K562 (cell line): ENCODE measurements at regions not wholly inside any gene's neighbourhood (a gene's known extent, or its start where the extent isn't known, plus 50 kb on each side); places are given as distances from the start of the nearest gene placed in this dataset.

Source experiments
- ATAC-seq: fragments of 200-7000 bp; cut with Tn5 transposase; 3 replicates; pipeline ENCODE4 v1.9.1; 2020; ENCODE audit warnings: moderate library complexity
- BruUV-seq: library from RNA; stranded (reverse); fragments of 400-500 nt; replicated peaks from 2 replicates; lab custom pipeline; 2021; lab: Mats Ljungman, UMichigan
- CTCF ChIA-PET: fragments of 300-600 bp; formaldehyde crosslinking; extraction: SDS; loops from one replicate; lab custom pipeline; 2021; ENCODE audit warnings: low intra/inter-chr PET ratio; lab: Yijun Ruan, JAX
- POLR2A ChIA-PET: fragments of 300-600, 350-650 bp; sonication (Branson Sonifier 250); formaldehyde crosslinking; extraction: SDS; loops from one replicate; lab custom pipeline; 2021; ENCODE audit warnings: antibody characterized with exemption, inconsistent platforms; lab: Yijun Ruan, JAX
- DNase-seq, 4 experiments: peaks; one replicate each; pipeline versions ENCODE4 v3.0.0 to v3.0.0-alpha.2; 2011 to 2018; ENCODE audit warnings: low spot score in 3 of 4, mixed read lengths in 3 of 4; ENCODE audit errors: extremely low read depth in 1 of 4
- FAIRE-seq: peaks from 2 replicates; lab custom pipeline; 2011; peaks lifted over from hg19 to GRCh38; lab: Jason Lieb, UNC
- H2AFZ ChIP-seq: 2 replicates; pipeline ENCODE4 v1.6.0; 2011; ENCODE audit warnings: low read depth, low read length, control low read depth, inconsistent platforms
- H3K27ac ChIP-seq: fragments of 200-600 bp; 3 replicates; pipeline ENCODE4 v1.8.0; 2011; ENCODE audit warnings: low read depth, mild to moderate bottlenecking, control low read depth, inconsistent platforms, low read length, moderate library complexity, mixed read lengths; ENCODE audit errors: extremely low read depth
- H3K27me3 ChIP-seq, 2 experiments: fragments of 300-600 bp in 1 of 2; 2 replicates in 1 of 2; 3 replicates in 1 of 2; pipeline versions ENCODE4 v1.6.0 to v1.8.0; 2011; ENCODE audit warnings: inconsistent platforms in 2 of 2, low read length in 2 of 2, mild to moderate bottlenecking in 1 of 2, mixed read lengths in 1 of 2, moderate library complexity in 1 of 2; ENCODE audit not compliant: control insufficient read depth in 2 of 2, insufficient read depth in 2 of 2
- H3K36me3 ChIP-seq: fragments of 300-600 bp; 3 replicates; pipeline ENCODE4 v1.8.0; 2011; ENCODE audit warnings: mild to moderate bottlenecking, low read length, inconsistent platforms; ENCODE audit not compliant: control insufficient read depth, insufficient read depth
- H3K4me1 ChIP-seq, 2 experiments: fragments of 200-600 bp in 1 of 2; replicated peaks in 1 of 2; 2 replicates in 1 of 2; 3 replicates in 1 of 2; pipeline versions ENCODE4 v1.5.1 to v1.8.0; 2011; ENCODE audit warnings: inconsistent platforms in 2 of 2, low read length in 2 of 2, mild to moderate bottlenecking in 1 of 2, mixed read lengths in 1 of 2, moderate library complexity in 1 of 2; ENCODE audit not compliant: control insufficient read depth in 2 of 2, insufficient read depth in 2 of 2
- H3K4me2 ChIP-seq: 2 replicates; pipeline ENCODE4 v1.6.1; 2011; ENCODE audit warnings: low read length, control low read depth, inconsistent platforms, mixed read lengths; ENCODE audit not compliant: insufficient read depth
- H3K4me3 ChIP-seq: fragments of 200-600 bp; sonication (generic), shearing (Covaris generic); 2 replicates; pipeline ENCODE4 v1.5.1; 2016; ENCODE audit warnings: control low read depth, inconsistent platforms
- H3K79me2 ChIP-seq: fragments of 200-600 bp; 3 replicates; pipeline ENCODE4 v1.8.0; 2011; ENCODE audit warnings: low read length, inconsistent platforms; ENCODE audit not compliant: control insufficient read depth, insufficient read depth
- H3K9ac ChIP-seq, 2 experiments: 2 replicates each; pipeline versions ENCODE4 v1.6.0 to v1.6.1; 2011; ENCODE audit warnings: low read depth in 2 of 2, low read length in 2 of 2, control low read depth in 1 of 2, inconsistent platforms in 1 of 2, mild to moderate bottlenecking in 1 of 2, mixed read lengths in 1 of 2; ENCODE audit not compliant: insufficient read depth in 1 of 2
- H3K9me1 ChIP-seq: one replicate; pipeline ENCODE4 v1.6.0; 2011; ENCODE audit warnings: inconsistent platforms, mild to moderate bottlenecking, low read length, moderate library complexity; ENCODE audit not compliant: control insufficient read depth, insufficient read depth
- H3K9me3 ChIP-seq: replicated peaks from 2 replicates; pipeline ENCODE4 v1.5.1; 2011; ENCODE audit warnings: low read depth, low read length, inconsistent platforms; ENCODE audit not compliant: control insufficient read depth, insufficient read depth
- H4K20me1 ChIP-seq: replicated peaks from 2 replicates; pipeline ENCODE4 v1.6.1; 2011; ENCODE audit warnings: low read length, inconsistent platforms, mixed read lengths; ENCODE audit not compliant: control insufficient read depth, insufficient read depth
- CREM ChIP-seq: IDR thresholded peaks from 2 replicates; pipeline ENCODE4 v1.6.1; 2014; ENCODE audit warnings: antibody characterized with exemption, low read depth
- ELF4 ChIP-seq: fragments of 450-650 bp; formaldehyde crosslinking; IDR thresholded peaks from 2 replicates; pipeline ENCODE4 v1.4.0; 2022; ENCODE audit warnings: missing genetic modification characterization
- GTF2F1 ChIP-seq: IDR thresholded peaks from 2 replicates; pipeline ENCODE4 v1.6.1; 2011; ENCODE audit warnings: low read depth, low read length, improper control_type of control experiment
- HDAC3 ChIP-seq: fragments of 450-650 bp; IDR thresholded peaks from 2 replicates; pipeline ENCODE4 v1.6.1; 2018; ENCODE audit warnings: borderline replicate concordance, mild to moderate bottlenecking, moderate library complexity; ENCODE audit not compliant: partially characterized antibody
- HSF4 ChIP-seq: fragments of 250-450 bp; sonication (Bioruptor Pico); IDR thresholded peaks from 2 replicates; pipeline ENCODE4 v2.1.2; 2022; ENCODE audit warnings: mild to moderate bottlenecking, moderate library complexity, borderline replicate concordance
- KAT8 ChIP-seq: fragments of 450-650 bp; IDR thresholded peaks from 2 replicates; pipeline ENCODE4 v1.6.1; 2016; ENCODE audit warnings: low read depth, mild to moderate bottlenecking
- MECOM ChIP-seq: fragments of 250-450 bp; sonication (Bioruptor Pico); IDR thresholded peaks from 2 replicates; pipeline ENCODE4 v1.8.0; 2022; ENCODE audit warnings: inconsistent platforms
- NR2C1 ChIP-seq, 2 experiments: fragments of 450-650 bp; IDR thresholded peaks; 2 replicates each; pipeline ENCODE4 v1.6.1; 2017; ENCODE audit warnings: mild to moderate bottlenecking in 2 of 2, antibody characterized with exemption in 1 of 2, inconsistent platforms in 1 of 2, missing compliant biosample characterization in 1 of 2, missing genetic modification characterization in 1 of 2
- POLR2G ChIP-seq: fragments of 200-400 bp; formaldehyde crosslinking; IDR thresholded peaks from 2 replicates; pipeline ENCODE4 v1.6.1; 2017; ENCODE audit warnings: low read depth, mild to moderate bottlenecking, antibody characterized with exemption, low read length, moderate library complexity
- XRCC3 ChIP-seq: fragments of 450-650 bp; IDR thresholded peaks from 2 replicates; pipeline ENCODE4 v1.6.1; 2017; ENCODE audit warnings: mild to moderate bottlenecking, moderate library complexity
- ZFP1 ChIP-seq: fragments of 450-650 bp; formaldehyde crosslinking; IDR thresholded peaks from 2 replicates; pipeline ENCODE4 v1.4.0; 2020; ENCODE audit warnings: mild to moderate bottlenecking, mixed read lengths
- ZNF398 ChIP-seq: fragments of 250-450 bp; sonication (Bioruptor Pico); IDR thresholded peaks from 2 replicates; pipeline ENCODE4 v1.8.0; 2021; ENCODE audit warnings: moderate library complexity, mild to moderate bottlenecking, inconsistent platforms
- WGBS: fragments of 100-300 bp; shearing (Covaris generic); methylation state at CpG from one replicate; pipeline ENCODE4 v1.1.6; 2016; ENCODE audit warnings: low coverage, mixed read lengths; ENCODE audit not compliant: insufficient coverage; ENCODE audit errors: missing lambda C conversion rate; 5-methylcytosine and 5-hydroxymethylcytosine counted together
- in situ Hi-C: fragments of 300-500 bp; cut with MboI; formaldehyde crosslinking; loops from 4 replicates; pipeline ENCODE4 v1.15.0; 2018; ENCODE audit warnings: inconsistent platforms, mixed read lengths
- intact Hi-C: fragments of 100-400 bp; cut with micrococcal nuclease; formaldehyde crosslinking; loops from 2 replicates; pipeline ENCODE4 v1.14.2; 2022

GRCh38 chr16:86322283-86322682 is 188.0 kb upstream of the FOXF1 start:
- no peaks in the 10 kb centered on the region for H3K79me2 ChIP-seq
- TF ChIP-seq NR2C1 (IDR thresholded peaks at IDR 0.05) (no peak), NR2C1 (tag; IDR thresholded peaks at IDR 0.05) (no peak), POLR2G (no peak), MECOM (no peak), HDAC3 (no peak), XRCC3 (no peak), CREM (no peak), KAT8 (no peak)
- no peaks in the 10 kb centered on the region for H3K9me1 ChIP-seq
- in situ Hi-C loops, result no loop called here
- BruUV-seq, result no TSS peak
- DNase-seq (no peak), FAIRE-seq (no peak), ATAC-seq (no peak)
- peaks cover 4% of the 10 kb centered on the region for H4K20me1 ChIP-seq
- no peaks in the 10 kb centered on the region for H3K36me3 ChIP-seq
- H2AFZ ChIP-seq, result no peak overlapping the region
- H3K27ac ChIP-seq, result no peak overlapping the region
- 3% methylated on average over 5 of the region's 6 CpGs for WGBS
- H3K9me3 ChIP-seq, result no peaks in the 10 kb centered on the region
- POLR2A ChIA-PET, result no interaction called here
- CTCF ChIA-PET, result no interaction called here
- H3K9ac ChIP-seq, result no peak overlapping the region
- peaks cover 5 to 45% of the 10 kb centered on the region in 2 experiments; a peak in 4 of 5 replicates for H3K27me3 ChIP-seq
- no peak overlapping the region for H3K4me2 ChIP-seq
- H3K4me1 ChIP-seq, result no peaks in the 10 kb centered on the region
- H3K4me3 ChIP-seq, result no peak overlapping the region
- intact Hi-C loops, result no loop called here

- POLR2A ChIA-PET, result interaction anchor here (0.6 kb wide), 2 partner anchors 28 to 316 kb away, joined by 3 read pairs; no protein-coding TSS in a partner anchor
- Histone ChIP-seq H3K27me3 (peaks cover 5 to 49% of the 10 kb centered on the region in 2 experiments; a peak in 4 of 5 replicates), H3K79me2 (no peaks in the 10 kb centered on the region), H3K9me3 (no peaks in the 10 kb centered on the region), H4K20me1 (peaks cover 4% of the 10 kb centered on the region), H3K9me1 (no peaks in the 10 kb centered on the region), H2AFZ (no peak overlapping the region), H3K36me3 (no peaks in the 10 kb centered on the region), H3K27ac (no peak overlapping the region), H3K9ac (no peak overlapping the region), H3K4me1 (no peaks in the 10 kb centered on the region), H3K4me2 (no peak overlapping the region), H3K4me3 (no peak overlapping the region)
- TF ChIP-seq ZFP1 (no peak), ELF4 (no peak), GTF2F1 (no peak), HSF4 (CRISPR knock-in tag) (no peak), ZNF398 (CRISPR knock-in tag) (no peak)
- FAIRE-seq (no peak), DNase-seq (no peak), ATAC-seq (no peak)
- intact Hi-C loops, result no loop called here
- CTCF ChIA-PET, result no interaction called here
- in situ Hi-C loops, result no loop called here
- no TSS peak for BruUV-seq
- 0% methylated on average over 7 of the region's 8 CpGs for WGBS
Measured at GRCh38 chr16:86322806-86323205, 187.5 kb upstream of the FOXF1 start.
